ENCODE measurements at regions not wholly inside any gene's neighbourhood (a gene's known extent, or its start where the extent isn't known, plus 50 kb on each side); places are given as distances from the start of the nearest gene placed in this dataset.

GRCh38 chr1:193979219-193979618 lies 792.8 kb upstream of the B3GALT2 start:
- no peak overlapping the region for H3K4me3 ChIP-seq (ENCODE audit: severe bottlenecking)
- H3K9me3 ChIP-seq (ENCODE audit: severe bottlenecking), result peaks cover under 1% of the 10 kb centered on the region
- no peaks in the 10 kb centered on the region for H3K36me3 ChIP-seq (ENCODE audit: low read depth)
- DNase-seq (ENCODE audit: low spot score), result no peak
- ATAC-seq (ENCODE audit: low read depth), result no peak
- no peak for TF ChIP-seq CTCF (IDR thresholded peaks at IDR 0.05; ENCODE audit: poor library complexity, severe bottlenecking)
- H3K4me1 ChIP-seq (ENCODE audit: insufficient read depth, poor library complexity, severe bottlenecking), result no peaks in the 10 kb centered on the region
- no peaks in the 10 kb centered on the region for H3K27me3 ChIP-seq (ENCODE audit: insufficient read depth, poor library complexity, severe bottlenecking)
- H3K27ac ChIP-seq (ENCODE audit: poor library complexity, severe bottlenecking), result no peak overlapping the region

DNA sequence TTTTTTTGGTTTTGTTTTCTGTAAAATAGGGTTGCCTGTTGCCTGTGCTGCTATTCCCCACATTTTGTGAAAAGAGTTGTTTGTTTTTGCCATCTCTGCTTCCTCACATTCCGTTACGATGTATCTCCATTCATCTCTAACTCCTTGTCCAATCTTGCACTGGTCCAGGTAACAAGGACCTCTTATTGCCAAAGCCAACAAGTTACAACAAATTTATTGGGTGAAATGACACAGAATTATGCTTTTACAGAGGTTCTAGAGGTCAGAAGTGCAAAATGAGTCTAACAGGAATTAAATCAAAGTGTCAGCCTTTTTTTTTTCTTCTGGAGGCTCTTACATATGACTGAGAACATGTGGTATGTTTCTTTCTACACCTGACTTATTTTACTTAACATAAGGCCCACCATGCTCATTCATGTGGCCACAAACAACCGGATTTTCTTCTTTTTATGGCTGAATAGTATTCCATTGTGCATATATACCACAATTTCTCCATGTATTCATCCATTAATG lies 787.9 kb upstream of the B3GALT2 start:
- Histone ChIP-seq H3K4me3 (ENCODE audit: severe bottlenecking) (no peak overlapping the region), H3K36me3 (ENCODE audit: low read depth) (no peaks in the 10 kb centered on the region), H3K27me3 (ENCODE audit: insufficient read depth, poor library complexity, severe bottlenecking) (no peaks in the 10 kb centered on the region), H3K9me3 (ENCODE audit: severe bottlenecking) (no peaks in the 10 kb centered on the region), H3K27ac (ENCODE audit: poor library complexity, severe bottlenecking) (no peak overlapping the region), H3K4me1 (ENCODE audit: insufficient read depth, poor library complexity, severe bottlenecking) (peaks cover 10% of the 10 kb centered on the region)
- no peak; the same call in 2 of the 3 replicates for ATAC-seq (ENCODE audit: low read depth)
- TF ChIP-seq CTCF (IDR thresholded peaks at IDR 0.05; ENCODE audit: poor library complexity, severe bottlenecking), result no peak
- no peak for DNase-seq (ENCODE audit: low spot score)

DNA sequence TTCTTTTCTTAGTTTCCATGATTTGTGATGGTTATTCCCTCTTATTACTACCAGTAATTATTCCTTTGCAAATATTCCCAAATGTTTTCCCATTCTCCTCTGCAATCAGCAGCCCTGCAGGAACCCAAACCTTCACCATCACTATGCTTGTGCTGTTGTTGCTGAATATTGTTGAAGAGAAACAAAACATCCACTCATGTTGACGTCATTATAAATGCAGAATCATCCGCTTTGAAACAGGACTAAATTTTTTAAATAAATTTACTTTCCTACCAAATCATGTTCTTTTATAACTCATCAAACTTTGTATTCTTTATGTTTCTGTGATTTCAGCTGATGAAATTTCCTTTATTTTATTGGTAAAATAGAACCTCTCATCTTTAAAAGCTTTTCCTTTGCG lies 787.0 kb upstream of the B3GALT2 start:
- no peaks in the 10 kb centered on the region for H3K9me3 ChIP-seq (ENCODE audit: severe bottlenecking)
- no peak for DNase-seq (ENCODE audit: low spot score)
- H3K27me3 ChIP-seq (ENCODE audit: insufficient read depth, poor library complexity, severe bottlenecking), result no peaks in the 10 kb centered on the region
- ATAC-seq (ENCODE audit: low read depth), result no peak
- peaks cover 10% of the 10 kb centered on the region for H3K4me1 ChIP-seq (ENCODE audit: insufficient read depth, poor library complexity, severe bottlenecking)
- no peaks in the 10 kb centered on the region for H3K36me3 ChIP-seq (ENCODE audit: low read depth)
- no peak for TF ChIP-seq CTCF (IDR thresholded peaks at IDR 0.05; ENCODE audit: poor library complexity, severe bottlenecking)
- no peak overlapping the region for H3K27ac ChIP-seq (ENCODE audit: poor library complexity, severe bottlenecking)
- H3K4me3 ChIP-seq (ENCODE audit: severe bottlenecking), result no peak overlapping the region

- peaks cover 10% of the 10 kb centered on the region for H3K4me1 ChIP-seq (ENCODE audit: insufficient read depth, poor library complexity, severe bottlenecking)
- H3K27me3 ChIP-seq (ENCODE audit: insufficient read depth, poor library complexity, severe bottlenecking), result no peaks in the 10 kb centered on the region
- no peak overlapping the region for H3K4me3 ChIP-seq (ENCODE audit: severe bottlenecking)
- TF ChIP-seq CTCF (IDR thresholded peaks at IDR 0.05; ENCODE audit: poor library complexity, severe bottlenecking), result no peak
- no peaks in the 10 kb centered on the region for H3K36me3 ChIP-seq (ENCODE audit: low read depth)
- H3K9me3 ChIP-seq (ENCODE audit: severe bottlenecking), result no peaks in the 10 kb centered on the region
- peak; percentile 33 for DNase-seq (ENCODE audit: low spot score)
- H3K27ac ChIP-seq (ENCODE audit: poor library complexity, severe bottlenecking), result peak overlapping the region; percentile 38
- ATAC-seq (ENCODE audit: low read depth), result peak; percentile 97
Measured at GRCh38 chr1:193971595-193971994, 785.2 kb upstream of the B3GALT2 start.

DNA sequence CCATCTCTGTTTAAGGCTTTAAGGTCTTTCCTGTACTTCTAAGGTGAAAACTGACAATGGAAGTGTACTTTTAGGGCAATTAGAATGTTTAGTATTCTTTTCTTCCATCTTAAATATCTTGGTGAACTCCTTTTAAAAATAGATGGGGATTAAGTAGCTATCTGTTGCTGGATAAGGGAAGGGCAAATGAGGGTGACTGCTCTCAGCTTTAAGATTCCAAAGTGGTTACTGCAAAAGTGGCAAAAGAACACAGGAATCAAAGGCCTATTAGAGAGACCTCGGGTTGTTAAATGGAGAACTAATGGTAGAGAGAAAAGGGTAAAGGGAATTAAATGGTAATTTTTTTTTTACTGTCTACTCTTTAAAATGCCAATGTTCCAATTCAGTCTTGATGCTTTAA lies 774.1 kb upstream of the B3GALT2 start:
- Histone ChIP-seq H3K4me3 (ENCODE audit: severe bottlenecking) (no peak overlapping the region), H3K27ac (ENCODE audit: poor library complexity, severe bottlenecking) (no peak overlapping the region), H3K36me3 (ENCODE audit: low read depth) (no peaks in the 10 kb centered on the region), H3K9me3 (ENCODE audit: severe bottlenecking) (no peaks in the 10 kb centered on the region), H3K4me1 (ENCODE audit: insufficient read depth, poor library complexity, severe bottlenecking) (no peaks in the 10 kb centered on the region), H3K27me3 (ENCODE audit: insufficient read depth, poor library complexity, severe bottlenecking) (no peaks in the 10 kb centered on the region)
- DNase-seq (ENCODE audit: low spot score) (no peak), ATAC-seq (ENCODE audit: low read depth) (no peak)
- TF ChIP-seq CTCF (IDR thresholded peaks at IDR 0.05; ENCODE audit: poor library complexity, severe bottlenecking), result no peak

Data from RWPE2 (cell line).